GM12891 (cell line): ENCODE measurements at regions not wholly inside any gene's neighbourhood (a gene's known extent, or its start where the extent isn't known, plus 50 kb on each side); places are given as distances from the start of the nearest gene placed in this dataset.

ENCODE experiments used
- DNase-seq: peaks from one replicate; pipeline ENCODE4 v3.0.0; 2011; ENCODE audit warnings: low spot score; ENCODE audit not compliant: insufficient read length
- FAIRE-seq: peaks from 2 replicates; lab custom pipeline; 2011; peaks lifted over from hg19 to GRCh38; lab: Jason Lieb, UNC
- PAX5 ChIP-seq: IDR thresholded peaks from 2 replicates; pipeline ENCODE4 v1.6.1; 2011; ENCODE audit warnings: low read length, moderate library complexity, mild to moderate bottlenecking; ENCODE audit not compliant: insufficient read depth, severe bottlenecking
- POLR2A ChIP-seq: IDR thresholded peaks from 2 replicates; pipeline ENCODE4 v1.6.1; 2011; ENCODE audit warnings: low read depth, low read length, control low read depth
- POLR2AphosphoS5 ChIP-seq: IDR thresholded peaks from 2 replicates; pipeline ENCODE4 v1.6.1; 2011; ENCODE audit warnings: low read depth, low read length, control low read depth
- POU2F2 ChIP-seq: IDR thresholded peaks from 2 replicates; pipeline ENCODE4 v1.6.1; 2011; ENCODE audit warnings: low read depth, mild to moderate bottlenecking, control low read depth, low read length, moderate library complexity
- SPI1 ChIP-seq: IDR thresholded peaks from 2 replicates; pipeline ENCODE4 v1.6.1; 2011; ENCODE audit warnings: low read depth, low read length, control low read depth
- TAF1 ChIP-seq: IDR thresholded peaks from 2 replicates; pipeline ENCODE4 v1.6.1; 2011; ENCODE audit warnings: low read depth, low read length, control low read depth

GRCh38 chr5:6043491-6044310, 334.6 kb downstream of the MED10 start:
- no peak for TF ChIP-seq SPI1
- TF ChIP-seq TAF1: no peak
- no peak for TF ChIP-seq POU2F2
- TF ChIP-seq POLR2AphosphoS5: no peak
- no peak for TF ChIP-seq PAX5
- no peak for TF ChIP-seq POLR2A
- FAIRE-seq: no peak
- no peak for DNase-seq

- no peak for TF ChIP-seq POU2F2
- TF ChIP-seq POLR2AphosphoS5: no peak
- no peak for TF ChIP-seq POLR2A
- TF ChIP-seq SPI1: no peak
- DNase-seq (no peak), FAIRE-seq (no peak)
Measured at GRCh38 chr5:6041977-6042550, 336.3 kb downstream of the MED10 start.

GRCh38 chr5:6039111-6039510, 339.2 kb downstream of the MED10 start:
- TF ChIP-seq PAX5 (no peak), POLR2A (no peak), POU2F2 (no peak), POLR2AphosphoS5 (no peak)
- FAIRE-seq: no peak
- no peak for DNase-seq

GRCh38 chr5:6036006-6036405, 342.3 kb downstream of the MED10 start:
- TF ChIP-seq POU2F2: no peak
- TF ChIP-seq POLR2A: no peak
- TF ChIP-seq TAF1: no peak
- no peak for TF ChIP-seq POLR2AphosphoS5
- no peak for TF ChIP-seq PAX5
- no peak for TF ChIP-seq SPI1
- FAIRE-seq (no peak), DNase-seq (no peak)

GRCh38 chr5:6029811-6030271, 348.5 kb downstream of the MED10 start:
- FAIRE-seq: no peak
- TF ChIP-seq TAF1: no peak
- TF ChIP-seq SPI1: no peak

GRCh38 chr5:6026766-6027406, 351.5 kb downstream of the MED10 start:
- DNase-seq (no peak), FAIRE-seq (no peak)
- no peak for TF ChIP-seq PAX5
- no peak for TF ChIP-seq POLR2A

More at GRCh38 chr5:6029811-6030271, 348.5 kb downstream of the MED10 start:
- DNase-seq: no peak

GRCh38 chr5:6019612-6020011, 358.7 kb downstream of the MED10 start:
- no peak for FAIRE-seq
- DNase-seq: no peak
- no peak for TF ChIP-seq POU2F2
- no peak for TF ChIP-seq POLR2AphosphoS5
- TF ChIP-seq PAX5: no peak
- TF ChIP-seq POLR2A: no peak
- no peak for TF ChIP-seq TAF1
- no peak for TF ChIP-seq SPI1

GRCh38 chr5:6013506-6013905, 364.8 kb downstream of the MED10 start:
- FAIRE-seq (peak; percentile 28), DNase-seq (no peak)
- TF ChIP-seq POLR2A (no peak), SPI1 (no peak), POU2F2 (no peak), PAX5 (no peak), POLR2AphosphoS5 (no peak), TAF1 (no peak)

GRCh38 chr5:6011199-6011598, 367.1 kb downstream of the MED10 start:
- no peak for DNase-seq
- TF ChIP-seq TAF1 (no peak), POLR2A (no peak), PAX5 (no peak), SPI1 (no peak), POLR2AphosphoS5 (no peak), POU2F2 (no peak)
- FAIRE-seq: no peak

- TF ChIP-seq TAF1 (no peak), POLR2AphosphoS5 (no peak), POU2F2 (no peak), SPI1 (no peak), POLR2A (no peak)
- DNase-seq (no peak), FAIRE-seq (no peak)
Measured at GRCh38 chr5:6006838-6007314, 371.5 kb downstream of the MED10 start.
